A673 (cell line): ENCODE measurements at regions not wholly inside any gene's neighbourhood (a gene's known extent, or its start where the extent isn't known, plus 50 kb on each side); places are given as distances from the start of the nearest gene placed in this dataset.

Experiments
- BruUV-seq: library from RNA; stranded (reverse); fragments of 400-500 nt; replicated peaks from 2 replicates; lab custom pipeline; 2021; lab: Mats Ljungman, UMichigan
- CTCF ChIA-PET: fragments of 300-600 bp; sonication (Branson Sonifier 250); formaldehyde crosslinking; loops from one replicate; lab custom pipeline; 2022; ENCODE audit warnings: antibody characterized with exemption; lab: Charles Lee
- POLR2A ChIA-PET: fragments of 300-600 bp; sonication (Branson Sonifier 250); formaldehyde crosslinking; loops from one replicate; lab custom pipeline; 2022; ENCODE audit warnings: antibody characterized with exemption; ENCODE audit not compliant: low non-redundant PET; lab: Charles Lee
- DNase-seq: peaks from one replicate; pipeline ENCODE4 v3.0.0-alpha.2; 2015; ENCODE audit warnings: low spot score
- H3K27ac ChIP-seq: fragments of 200-600 bp; sonication (generic); 2 replicates; pipeline ENCODE4 v1.5.1; 2016; ENCODE audit warnings: mixed run types, low read depth, mild to moderate bottlenecking, mixed read lengths, antibody characterized with exemption, low read length; ENCODE audit not compliant: poor library complexity, severe bottlenecking
- H3K27me3 ChIP-seq: fragments of 200-600 bp; sonication (generic); replicated peaks from 2 replicates; pipeline ENCODE4 v1.6.1; 2017; ENCODE audit warnings: mixed run types, low read depth, mild to moderate bottlenecking, mixed read lengths, antibody characterized with exemption, low read length; ENCODE audit not compliant: insufficient read depth, poor library complexity
- H3K36me3 ChIP-seq: fragments of 200-600 bp; sonication (generic); 2 replicates; pipeline ENCODE4 v1.6.1; 2016; ENCODE audit warnings: mixed run types, mild to moderate bottlenecking, mixed read lengths, antibody characterized with exemption, low read length; ENCODE audit not compliant: insufficient read depth, poor library complexity, severe bottlenecking
- H3K4me1 ChIP-seq: fragments of 200-600 bp; sonication (generic); 2 replicates; pipeline ENCODE4 v1.6.1; 2017; ENCODE audit warnings: mixed run types, mild to moderate bottlenecking, mixed read lengths, antibody characterized with exemption, low read length; ENCODE audit not compliant: insufficient read depth, poor library complexity, severe bottlenecking
- H3K4me3 ChIP-seq: fragments of 200-600 bp; sonication (generic); 2 replicates; pipeline ENCODE4 v1.5.1; 2016; ENCODE audit warnings: low read depth, mixed run types, mild to moderate bottlenecking, mixed read lengths, low read length; ENCODE audit not compliant: poor library complexity, severe bottlenecking
- H3K9me3 ChIP-seq: fragments of 200-600 bp; sonication (generic); 2 replicates; pipeline ENCODE4 v1.6.1; 2016; ENCODE audit warnings: mixed run types, low read depth, mild to moderate bottlenecking, mixed read lengths, antibody characterized with exemption, low read length; ENCODE audit not compliant: poor library complexity, severe bottlenecking
- EZH2 ChIP-seq: fragments of 200-600 bp; sonication (generic); IDR thresholded peaks from 2 replicates; pipeline ENCODE4 v1.6.1; 2017; ENCODE audit warnings: borderline replicate concordance, low read depth, mild to moderate bottlenecking, mixed read lengths, antibody characterized with exemption, low read length; ENCODE audit not compliant: poor library complexity, severe bottlenecking
- intact Hi-C: fragments of 100-400 bp; cut with micrococcal nuclease; formaldehyde crosslinking; loops from one replicate; pipeline ENCODE4 v1.10.0; 2022; ENCODE audit not compliant: unreplicated experiment
- TF ChIP-seq, protein P1 (sequence below): fragments of 300-800, 200-600 bp; sonication (generic); conservative IDR thresholded peaks from 2 replicates; pipeline ENCODE4 v1.5.1; 2017; ENCODE audit warnings: low read depth, mild to moderate bottlenecking, antibody characterized with exemption, low read length, moderate library complexity, mixed read lengths

DNA sequence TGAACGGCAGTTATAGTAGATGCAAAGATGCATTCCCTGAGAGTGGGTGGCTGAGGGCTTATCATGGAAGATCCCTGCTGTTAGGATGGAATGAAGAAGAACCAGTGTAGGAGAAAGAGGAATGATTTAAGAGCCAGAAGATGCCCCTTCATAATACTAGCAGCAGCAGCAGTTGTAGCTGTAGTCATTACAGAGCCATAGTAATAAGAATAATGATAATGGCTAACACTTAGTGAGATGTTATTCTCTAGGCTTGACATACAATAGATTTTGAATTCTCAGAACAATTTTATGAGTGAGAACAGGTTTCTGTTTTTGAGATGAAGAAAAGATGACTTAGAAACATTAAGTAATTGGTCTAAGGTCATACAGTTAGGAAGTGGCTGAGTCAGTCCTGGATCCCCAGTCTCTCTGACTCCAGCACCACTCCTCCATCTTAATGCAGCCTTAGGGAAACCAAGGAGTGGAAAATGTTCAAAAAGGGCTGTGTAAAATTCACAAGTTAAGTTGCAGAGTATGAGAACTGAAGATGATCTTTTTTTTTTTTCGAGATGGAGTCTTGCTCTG is 459.4 kb upstream of the SGCD start:
- Histone ChIP-seq H3K4me1 (no peaks in the 10 kb centered on the region), H3K36me3 (no peaks in the 10 kb centered on the region), H3K4me3 (no peak overlapping the region), H3K27ac (no peak overlapping the region), H3K9me3 (no peaks in the 10 kb centered on the region), H3K27me3 (no peaks in the 10 kb centered on the region)
- intact Hi-C loops = no loop called here
- no peak for TF ChIP-seq EZH2
- TF ChIP-seq, protein P1, sequence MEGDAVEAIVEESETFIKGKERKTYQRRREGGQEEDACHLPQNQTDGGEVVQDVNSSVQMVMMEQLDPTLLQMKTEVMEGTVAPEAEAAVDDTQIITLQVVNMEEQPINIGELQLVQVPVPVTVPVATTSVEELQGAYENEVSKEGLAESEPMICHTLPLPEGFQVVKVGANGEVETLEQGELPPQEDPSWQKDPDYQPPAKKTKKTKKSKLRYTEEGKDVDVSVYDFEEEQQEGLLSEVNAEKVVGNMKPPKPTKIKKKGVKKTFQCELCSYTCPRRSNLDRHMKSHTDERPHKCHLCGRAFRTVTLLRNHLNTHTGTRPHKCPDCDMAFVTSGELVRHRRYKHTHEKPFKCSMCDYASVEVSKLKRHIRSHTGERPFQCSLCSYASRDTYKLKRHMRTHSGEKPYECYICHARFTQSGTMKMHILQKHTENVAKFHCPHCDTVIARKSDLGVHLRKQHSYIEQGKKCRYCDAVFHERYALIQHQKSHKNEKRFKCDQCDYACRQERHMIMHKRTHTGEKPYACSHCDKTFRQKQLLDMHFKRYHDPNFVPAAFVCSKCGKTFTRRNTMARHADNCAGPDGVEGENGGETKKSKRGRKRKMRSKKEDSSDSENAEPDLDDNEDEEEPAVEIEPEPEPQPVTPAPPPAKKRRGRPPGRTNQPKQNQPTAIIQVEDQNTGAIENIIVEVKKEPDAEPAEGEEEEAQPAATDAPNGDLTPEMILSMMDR = no peak
- DNase-seq = no peak
- BruUV-seq = no TSS peak
- ChIA-PET POLR2A (no interaction called here), CTCF (no interaction called here)

GRCh38 chr5:155870636-155871035 is 456.3 kb upstream of the SGCD start:
- no peak for TF ChIP-seq EZH2
- TF ChIP-seq, protein P1 = no peak
- intact Hi-C loops = no loop called here
- no peak for DNase-seq
- Histone ChIP-seq H3K27ac (no peak overlapping the region), H3K4me3 (no peak overlapping the region), H3K27me3 (no peaks in the 10 kb centered on the region), H3K36me3 (no peaks in the 10 kb centered on the region), H3K4me1 (no peaks in the 10 kb centered on the region), H3K9me3 (no peaks in the 10 kb centered on the region)
- BruUV-seq = no TSS peak
- CTCF ChIA-PET = no interaction called here
- POLR2A ChIA-PET = no interaction called here

GRCh38 chr5:155871623-155872022 is 455.3 kb upstream of the SGCD start:
- intact Hi-C loops = no loop called here
- DNase-seq = no peak
- ChIA-PET CTCF (no interaction called here), POLR2A (no interaction called here)
- Histone ChIP-seq H3K27me3 (no peaks in the 10 kb centered on the region), H3K27ac (no peak overlapping the region), H3K4me3 (no peak overlapping the region), H3K36me3 (no peaks in the 10 kb centered on the region), H3K4me1 (no peaks in the 10 kb centered on the region), H3K9me3 (no peaks in the 10 kb centered on the region)
- TF ChIP-seq, protein P1 = no peak
- no peak for TF ChIP-seq EZH2
- BruUV-seq = no TSS peak
